DND-41 (cell line): ENCODE measurements at regions not wholly inside any gene's neighbourhood (a gene's known extent, or its start where the extent isn't known, plus 50 kb on each side); places are given as distances from the start of the nearest gene placed in this dataset.

Experiments
- ATAC-seq: fragments of 200-7000 bp; cut with Tn5 transposase; 3 replicates; pipeline ENCODE4 v1.9.1; 2021; ENCODE audit warnings: low read depth; ENCODE audit not compliant: insufficient read depth
- DNase-seq: peaks from one replicate; pipeline ENCODE4 v3.0.0-alpha.2; 2020
- H2AFZ ChIP-seq: 2 replicates; pipeline ENCODE4 v1.6.0; 2012; ENCODE audit warnings: low read depth, low read length
- H3K27ac ChIP-seq: 2 replicates; pipeline ENCODE4 v1.5.1; 2012; ENCODE audit warnings: low read length, inconsistent platforms
- H3K27me3 ChIP-seq: fragments of 200-600 bp; sonication (generic); 2 replicates; pipeline ENCODE4 v1.6.0; 2012; ENCODE audit warnings: low read length, mild to moderate bottlenecking, inconsistent platforms; ENCODE audit not compliant: insufficient read depth, poor library complexity
- H3K36me3 ChIP-seq: 2 replicates; pipeline ENCODE4 v1.5.1; 2012; ENCODE audit warnings: low read length, inconsistent platforms; ENCODE audit not compliant: insufficient read depth
- H3K4me1 ChIP-seq: 2 replicates; pipeline ENCODE4 v1.5.1; 2012; ENCODE audit warnings: mild to moderate bottlenecking, low read length; ENCODE audit not compliant: insufficient read depth
- H3K4me2 ChIP-seq: 2 replicates; pipeline ENCODE4 v1.6.0; 2012; ENCODE audit warnings: mild to moderate bottlenecking, moderate library complexity, low read length, inconsistent platforms; ENCODE audit not compliant: insufficient read depth
- H3K4me3 ChIP-seq, 2 experiments: fragments of 200-600 bp in 1 of 2; shearing (Covaris generic) in 1 of 2; 2 replicates each; pipeline ENCODE4 v1.5.1; 2012 to 2016; ENCODE audit warnings: inconsistent platforms in 2 of 2, low read length in 2 of 2, mild to moderate bottlenecking in 2 of 2, low read depth in 1 of 2, moderate library complexity in 1 of 2
- H3K79me2 ChIP-seq: 2 replicates; pipeline ENCODE4 v1.6.0; 2012; ENCODE audit warnings: low read length, inconsistent platforms; ENCODE audit not compliant: insufficient read depth
- H3K9ac ChIP-seq: 2 replicates; pipeline ENCODE4 v1.6.0; 2012; ENCODE audit warnings: low read depth, mild to moderate bottlenecking, inconsistent platforms, low read length, moderate library complexity
- H3K9me3 ChIP-seq: 2 replicates; pipeline ENCODE4 v1.5.1; 2012; ENCODE audit warnings: low read length, moderate library complexity, mild to moderate bottlenecking, inconsistent platforms; ENCODE audit not compliant: insufficient read depth, severe bottlenecking
- H4K20me1 ChIP-seq: 2 replicates; pipeline ENCODE4 v1.6.0; 2012; ENCODE audit warnings: low read length; ENCODE audit not compliant: insufficient read depth
- EZH2 ChIP-seq: IDR thresholded peaks from 3 replicates; pipeline ENCODE4 v1.6.1; 2012; ENCODE audit warnings: borderline replicate concordance, low read depth, mild to moderate bottlenecking, moderate library complexity, low read length, inconsistent platforms; ENCODE audit not compliant: severe bottlenecking
- TF ChIP-seq, protein P1 (sequence below): IDR thresholded peaks from 2 replicates; pipeline ENCODE4 v1.5.1; 2012; ENCODE audit warnings: borderline replicate concordance, low read length, moderate library complexity, mild to moderate bottlenecking; ENCODE audit not compliant: poor library complexity, severe bottlenecking; ENCODE audit errors: extremely low read depth

DNA sequence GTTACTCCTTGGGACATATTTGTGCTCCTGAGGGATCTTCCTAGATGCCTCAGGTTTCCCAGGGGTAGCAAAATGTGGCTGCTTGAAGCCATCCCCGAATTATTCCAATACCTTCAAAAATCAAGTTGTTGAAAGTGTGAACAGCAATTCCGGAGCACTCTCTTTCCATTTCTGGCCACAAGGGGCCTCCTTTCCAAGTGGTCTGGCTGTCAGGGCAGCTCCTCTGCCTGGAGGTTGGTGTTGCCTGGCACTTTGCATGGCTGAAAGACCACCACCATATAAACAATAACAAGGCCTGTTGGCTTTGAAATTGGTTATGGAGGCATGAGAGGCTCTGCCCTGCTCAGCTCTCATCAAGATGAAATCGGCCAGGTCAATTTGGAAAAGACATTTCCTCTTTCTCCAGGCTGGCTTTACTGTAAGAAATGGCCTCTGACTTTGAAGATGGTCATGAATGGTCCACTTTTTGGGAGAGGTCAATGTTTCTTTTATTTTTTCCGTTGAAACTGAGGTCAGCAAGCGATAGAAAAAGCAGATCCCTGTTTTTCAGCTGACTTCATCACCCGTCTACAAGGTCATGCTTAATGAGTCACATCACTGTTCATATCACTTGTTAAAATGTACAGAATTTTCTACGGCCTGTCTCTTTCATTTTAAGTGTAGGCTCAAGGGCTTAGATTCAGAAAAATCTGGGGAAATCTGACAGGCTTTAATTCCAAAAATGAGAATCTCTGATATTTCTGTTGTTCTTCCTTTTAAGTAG is 481.1 kb upstream of the ZNF608 start:
- no peak for TF ChIP-seq EZH2
- TF ChIP-seq, protein P1, sequence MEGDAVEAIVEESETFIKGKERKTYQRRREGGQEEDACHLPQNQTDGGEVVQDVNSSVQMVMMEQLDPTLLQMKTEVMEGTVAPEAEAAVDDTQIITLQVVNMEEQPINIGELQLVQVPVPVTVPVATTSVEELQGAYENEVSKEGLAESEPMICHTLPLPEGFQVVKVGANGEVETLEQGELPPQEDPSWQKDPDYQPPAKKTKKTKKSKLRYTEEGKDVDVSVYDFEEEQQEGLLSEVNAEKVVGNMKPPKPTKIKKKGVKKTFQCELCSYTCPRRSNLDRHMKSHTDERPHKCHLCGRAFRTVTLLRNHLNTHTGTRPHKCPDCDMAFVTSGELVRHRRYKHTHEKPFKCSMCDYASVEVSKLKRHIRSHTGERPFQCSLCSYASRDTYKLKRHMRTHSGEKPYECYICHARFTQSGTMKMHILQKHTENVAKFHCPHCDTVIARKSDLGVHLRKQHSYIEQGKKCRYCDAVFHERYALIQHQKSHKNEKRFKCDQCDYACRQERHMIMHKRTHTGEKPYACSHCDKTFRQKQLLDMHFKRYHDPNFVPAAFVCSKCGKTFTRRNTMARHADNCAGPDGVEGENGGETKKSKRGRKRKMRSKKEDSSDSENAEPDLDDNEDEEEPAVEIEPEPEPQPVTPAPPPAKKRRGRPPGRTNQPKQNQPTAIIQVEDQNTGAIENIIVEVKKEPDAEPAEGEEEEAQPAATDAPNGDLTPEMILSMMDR, result peak; percentile 45
- Histone ChIP-seq H3K4me2 (no peak overlapping the region), H4K20me1 (no peaks in the 10 kb centered on the region), H2AFZ (no peak overlapping the region), H3K4me3 (no peak overlapping the region), H3K79me2 (no peaks in the 10 kb centered on the region), H3K9me3 (no peaks in the 10 kb centered on the region), H3K27ac (no peak overlapping the region), H3K36me3 (no peaks in the 10 kb centered on the region), H3K9ac (no peak overlapping the region), H3K4me1 (no peaks in the 10 kb centered on the region), H3K27me3 (no peaks in the 10 kb centered on the region)
- no peak for ATAC-seq
- no peak for DNase-seq

GRCh38 chr5:125228363-125229070 is 482.1 kb upstream of the ZNF608 start:
- H3K79me2 ChIP-seq, result no peaks in the 10 kb centered on the region
- no peak overlapping the region for H3K4me3 ChIP-seq
- H3K9me3 ChIP-seq, result no peaks in the 10 kb centered on the region
- H3K36me3 ChIP-seq, result no peaks in the 10 kb centered on the region
- H3K27ac ChIP-seq, result no peak overlapping the region
- no peak overlapping the region for H3K4me2 ChIP-seq
- no peaks in the 10 kb centered on the region for H4K20me1 ChIP-seq
- ATAC-seq (no peak), DNase-seq (no peak)
- H2AFZ ChIP-seq, result no peak overlapping the region
- TF ChIP-seq, protein P1, result no peak
- no peak for TF ChIP-seq EZH2
- no peaks in the 10 kb centered on the region for H3K27me3 ChIP-seq
- H3K9ac ChIP-seq, result no peak overlapping the region
- no peaks in the 10 kb centered on the region for H3K4me1 ChIP-seq

- Histone ChIP-seq H3K9ac (no peak overlapping the region), H2AFZ (no peak overlapping the region), H4K20me1 (no peaks in the 10 kb centered on the region), H3K4me3 (no peak overlapping the region), H3K79me2 (no peaks in the 10 kb centered on the region), H3K36me3 (no peaks in the 10 kb centered on the region), H3K27me3 (no peaks in the 10 kb centered on the region), H3K4me2 (no peak overlapping the region), H3K27ac (no peak overlapping the region), H3K4me1 (no peaks in the 10 kb centered on the region), H3K9me3 (no peaks in the 10 kb centered on the region)
- TF ChIP-seq, protein P1, result no peak
- no peak for TF ChIP-seq EZH2
- no peak for DNase-seq
- no peak for ATAC-seq
These were observed 483.1 kb upstream of the ZNF608 start for GRCh38 chr5:125229556-125229955.
